HG02981 (cell line): ENCODE measurements at regions not wholly inside any gene's neighbourhood (a gene's known extent, or its start where the extent isn't known, plus 50 kb on each side); places are given as distances from the start of the nearest gene placed in this dataset.
A peak's percentile ranks its signal among the peaks of the same experiment; 100 is the strongest.
"Not testable (repeated sequence)": the region's sequence is repeated elsewhere in the genome, so short reads cannot be mapped to it uniquely, and the experiment has no call there.

Experiments
- ATAC-seq: cut with Tn5 transposase; IDR thresholded peaks from one replicate; pipeline ENCODE4 v1.9.1; 2021; ENCODE audit warnings: mild to moderate bottlenecking, moderate library complexity; ENCODE audit not compliant: unreplicated experiment

GRCh38 chr1:80629304-80629837, 1171.4 kb upstream of the ADGRL2 start:
- peak; percentile 93 for ATAC-seq

- no peak for ATAC-seq
Observed at GRCh38 chr1:80624682-80625081, 1176.1 kb upstream of the ADGRL2 start.

GRCh38 chr1:80607064-80607463, 1193.7 kb upstream of the ADGRL2 start:
- no peak for ATAC-seq

- no peak for ATAC-seq
Observed at GRCh38 chr1:80594013-80594412, 1206.7 kb upstream of the ADGRL2 start.

GRCh38 chr1:80593197-80593596, 1207.5 kb upstream of the ADGRL2 start:
- ATAC-seq = no peak

- ATAC-seq = no peak
Observed at GRCh38 chr1:80582980-80583379, 1217.8 kb upstream of the ADGRL2 start.

- no peak for ATAC-seq
Observed at GRCh38 chr1:80579055-80579454, 1221.7 kb upstream of the ADGRL2 start.

GRCh38 chr1:80566867-80567266, 1233.9 kb upstream of the ADGRL2 start:
- ATAC-seq = no peak

GRCh38 chr1:80566123-80566522, 1234.6 kb upstream of the ADGRL2 start:
- ATAC-seq = no peak

- ATAC-seq = no peak
Observed at GRCh38 chr1:80565406-80565805, 1235.3 kb upstream of the ADGRL2 start.

- no peak for ATAC-seq
Observed at GRCh38 chr1:80542231-80542630, 1258.5 kb upstream of the ADGRL2 start.

- ATAC-seq = no peak
Observed at GRCh38 chr1:80540596-80540995, 1260.1 kb upstream of the ADGRL2 start.

- no peak for ATAC-seq
Observed at GRCh38 chr1:80540149-80540548, 1260.6 kb upstream of the ADGRL2 start.

GRCh38 chr1:80539298-80539697, 1261.4 kb upstream of the ADGRL2 start:
- not testable (repeated sequence) for ATAC-seq

- ATAC-seq = no peak
Observed at GRCh38 chr1:80536461-80536860, 1264.3 kb upstream of the ADGRL2 start.

GRCh38 chr1:80535466-80535865, 1265.3 kb upstream of the ADGRL2 start:
- ATAC-seq = no peak

- ATAC-seq = no peak
Observed at GRCh38 chr1:80534606-80535360, 1266.0 kb upstream of the ADGRL2 start.

GRCh38 chr1:80533775-80534334, 1266.9 kb upstream of the ADGRL2 start:
- ATAC-seq = no peak

GRCh38 chr1:80533093-80533492, 1267.6 kb upstream of the ADGRL2 start:
- ATAC-seq = no peak

GRCh38 chr1:80531182-80531581, 1269.6 kb upstream of the ADGRL2 start:
- no peak for ATAC-seq

GRCh38 chr1:80529546-80529945, 1271.2 kb upstream of the ADGRL2 start:
- no peak for ATAC-seq

- ATAC-seq = no peak
Observed at GRCh38 chr1:80523861-80524260, 1276.9 kb upstream of the ADGRL2 start.
